ENCODE measurements at regions not wholly inside any gene's neighbourhood (a gene's known extent, or its start where the extent isn't known, plus 50 kb on each side); places are given as distances from the start of the nearest gene placed in this dataset.
A peak's percentile ranks its signal among the peaks of the same experiment; 100 is the strongest.

GRCh38 chr7:28231176-28231575, 50.6 kb upstream of the JAZF1 start:
- no peak overlapping the region for H3K4me3 ChIP-seq (ENCODE audit: insufficient read depth, low read depth, low read length)
- H3K36me3 ChIP-seq (replicated peaks; ENCODE audit: control insufficient read depth, insufficient read depth, low read length): no peaks in the 10 kb centered on the region
- no peaks in the 10 kb centered on the region for H3K27me3 ChIP-seq (ENCODE audit: control insufficient read depth, insufficient read depth, low read length)
- DNase-seq: peak; percentile 55

GRCh38 chr7:28236560-28236959, 56.0 kb upstream of the JAZF1 start:
- no peak for DNase-seq
- no peaks in the 10 kb centered on the region for H3K36me3 ChIP-seq (replicated peaks; ENCODE audit: control insufficient read depth, insufficient read depth, low read length)
- no peak overlapping the region for H3K4me3 ChIP-seq (ENCODE audit: insufficient read depth, low read depth, low read length)
- no peaks in the 10 kb centered on the region for H3K27me3 ChIP-seq (ENCODE audit: control insufficient read depth, insufficient read depth, low read length)

DNA sequence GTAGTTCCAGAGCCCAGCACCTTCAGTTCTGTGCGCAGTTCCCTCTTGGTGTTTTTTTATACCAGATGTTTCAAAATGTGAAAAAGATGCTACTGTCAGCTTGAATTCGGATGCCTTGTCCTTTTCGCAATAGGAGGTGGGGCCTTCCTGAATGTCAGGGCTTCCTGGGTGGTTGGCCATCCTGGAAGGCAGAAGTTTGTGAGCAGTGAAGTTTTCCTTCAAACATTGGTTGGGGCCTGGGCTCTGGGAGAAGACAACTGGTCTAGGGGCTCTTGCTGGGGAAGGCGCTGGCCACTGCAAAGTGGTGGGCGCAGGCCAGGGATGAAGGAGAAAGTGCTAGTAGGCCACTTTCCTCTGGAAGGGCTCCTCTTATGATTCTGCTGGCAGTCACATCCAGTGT, 56.8 kb upstream of the JAZF1 start:
- no peak for DNase-seq
- Histone ChIP-seq H3K4me3 (ENCODE audit: insufficient read depth, low read depth, low read length) (no peak overlapping the region), H3K27me3 (ENCODE audit: control insufficient read depth, insufficient read depth, low read length) (no peaks in the 10 kb centered on the region), H3K36me3 (replicated peaks; ENCODE audit: control insufficient read depth, insufficient read depth, low read length) (no peaks in the 10 kb centered on the region)

DNA sequence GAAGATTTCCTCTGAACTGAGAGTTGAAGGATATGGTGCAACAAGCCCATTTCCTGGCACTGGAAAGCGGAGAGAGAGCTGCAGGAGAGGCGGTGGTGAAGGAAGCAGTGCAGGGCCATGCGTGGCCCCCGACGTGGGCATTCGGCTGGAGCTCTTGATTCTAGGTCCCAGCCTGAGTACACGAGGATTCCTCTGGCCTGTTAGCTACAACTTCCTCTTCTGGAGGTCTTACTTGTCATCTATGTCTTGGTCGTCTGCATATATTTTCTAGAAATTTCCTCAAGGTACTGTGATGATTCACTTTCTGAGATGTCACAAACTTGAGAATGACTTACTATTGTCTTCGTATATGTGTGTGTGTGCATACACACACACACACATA, 59.2 kb upstream of the JAZF1 start:
- H3K27me3 ChIP-seq (ENCODE audit: control insufficient read depth, insufficient read depth, low read length): no peaks in the 10 kb centered on the region
- DNase-seq: no peak

GRCh38 chr7:28240481-28240880, 59.9 kb upstream of the JAZF1 start:
- no peaks in the 10 kb centered on the region for H3K27me3 ChIP-seq (ENCODE audit: control insufficient read depth, insufficient read depth, low read length)
- DNase-seq: no peak
- H3K4me3 ChIP-seq (ENCODE audit: insufficient read depth, low read depth, low read length): no peak overlapping the region
- no peaks in the 10 kb centered on the region for H3K36me3 ChIP-seq (replicated peaks; ENCODE audit: control insufficient read depth, insufficient read depth, low read length)

More for the DNA sequence above, 59.2 kb upstream of the JAZF1 start:
- Histone ChIP-seq H3K4me3 (ENCODE audit: insufficient read depth, low read depth, low read length) (no peak overlapping the region), H3K36me3 (replicated peaks; ENCODE audit: control insufficient read depth, insufficient read depth, low read length) (no peaks in the 10 kb centered on the region)

GRCh38 chr7:28243861-28244260, 63.3 kb upstream of the JAZF1 start:
- no peaks in the 10 kb centered on the region for H3K36me3 ChIP-seq (replicated peaks; ENCODE audit: control insufficient read depth, insufficient read depth, low read length)
- no peak overlapping the region for H3K4me3 ChIP-seq (ENCODE audit: insufficient read depth, low read depth, low read length)
- no peak for DNase-seq
- no peaks in the 10 kb centered on the region for H3K27me3 ChIP-seq (ENCODE audit: control insufficient read depth, insufficient read depth, low read length)

GRCh38 chr7:28245123-28245878, 64.7 kb upstream of the JAZF1 start:
- Histone ChIP-seq H3K4me3 (ENCODE audit: insufficient read depth, low read depth, low read length) (no peak overlapping the region), H3K27me3 (ENCODE audit: control insufficient read depth, insufficient read depth, low read length) (no peaks in the 10 kb centered on the region), H3K36me3 (replicated peaks; ENCODE audit: control insufficient read depth, insufficient read depth, low read length) (no peaks in the 10 kb centered on the region)
- DNase-seq: no peak

DNA sequence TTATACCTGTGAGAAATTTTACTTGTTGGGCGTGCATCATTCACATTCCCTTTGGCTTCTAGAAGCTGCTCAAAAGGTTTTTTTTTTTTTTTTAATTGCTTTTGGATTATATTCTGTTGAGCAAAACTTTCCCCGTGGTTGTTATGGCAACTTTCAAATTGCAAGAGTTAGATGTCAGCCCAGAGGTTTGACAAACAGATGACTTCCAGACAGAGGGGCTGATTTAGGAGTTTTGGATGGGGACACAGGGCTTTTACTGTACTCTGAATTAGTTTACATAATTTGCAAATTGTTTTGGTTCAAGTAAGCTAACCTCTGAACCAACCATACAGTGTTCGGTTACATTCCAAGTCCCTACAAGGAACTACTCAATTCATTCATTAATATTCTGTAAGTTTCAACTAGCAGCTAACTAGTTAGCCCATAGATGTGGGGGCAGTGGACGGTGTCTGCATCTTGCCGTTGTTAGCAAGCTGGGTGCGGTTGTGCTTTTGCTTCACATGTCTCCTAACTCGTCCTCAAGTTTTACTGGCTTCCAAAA, 66.4 kb upstream of the JAZF1 start:
- DNase-seq: no peak
- Histone ChIP-seq H3K4me3 (ENCODE audit: insufficient read depth, low read depth, low read length) (no peak overlapping the region), H3K36me3 (replicated peaks; ENCODE audit: control insufficient read depth, insufficient read depth, low read length) (no peaks in the 10 kb centered on the region)

DNA sequence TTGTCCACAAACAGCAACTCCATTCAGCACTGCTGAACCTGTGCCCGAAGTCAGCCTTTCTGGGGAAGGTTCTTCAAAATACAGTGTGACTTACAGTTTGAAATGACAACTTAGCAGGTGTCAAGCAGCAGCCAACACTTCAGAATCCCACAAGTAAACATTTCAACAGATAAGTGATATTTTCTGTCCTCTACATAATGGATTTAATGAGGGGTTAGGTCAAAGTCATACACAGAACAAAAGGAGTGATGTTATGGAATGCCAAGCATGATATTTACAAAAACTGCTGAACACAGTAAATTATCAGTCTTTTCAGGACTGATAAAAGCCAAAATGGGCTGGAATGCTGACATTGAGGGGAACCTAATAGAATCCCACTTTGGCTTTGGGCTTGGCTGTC, 77.6 kb upstream of the JAZF1 start:
- H3K4me3 ChIP-seq (ENCODE audit: insufficient read depth, low read depth, low read length): no peak overlapping the region
- no peak for DNase-seq
- H3K36me3 ChIP-seq (replicated peaks; ENCODE audit: control insufficient read depth, insufficient read depth, low read length): no peaks in the 10 kb centered on the region
- H3K27me3 ChIP-seq (ENCODE audit: control insufficient read depth, insufficient read depth, low read length): no peaks in the 10 kb centered on the region

More for the DNA sequence above, 66.4 kb upstream of the JAZF1 start:
- H3K27me3 ChIP-seq (ENCODE audit: control insufficient read depth, insufficient read depth, low read length): no peaks in the 10 kb centered on the region

DNA sequence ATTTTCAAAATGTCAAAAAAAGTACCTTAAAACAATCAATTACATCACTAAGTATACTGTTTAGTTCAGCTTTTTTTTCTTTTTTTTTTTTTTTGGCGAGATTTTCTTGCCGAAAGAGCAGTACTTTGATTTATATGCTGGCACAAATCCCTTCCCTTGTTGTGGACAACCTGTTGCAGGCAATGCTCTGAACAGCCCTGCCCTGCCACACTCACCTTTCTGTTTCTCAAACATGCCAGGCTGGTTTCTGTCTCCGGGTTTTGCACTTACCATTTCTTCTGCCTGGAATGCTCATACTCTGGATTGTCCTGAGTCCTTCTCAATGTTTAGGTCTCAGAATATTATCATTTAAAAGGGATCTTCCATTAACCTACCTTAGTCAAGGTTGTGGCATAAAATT, 80.4 kb upstream of the JAZF1 start:
- no peak for DNase-seq
- no peak overlapping the region for H3K4me3 ChIP-seq (ENCODE audit: insufficient read depth, low read depth, low read length)

GRCh38 chr7:28263622-28264271, 83.2 kb upstream of the JAZF1 start:
- Histone ChIP-seq H3K36me3 (replicated peaks; ENCODE audit: control insufficient read depth, insufficient read depth, low read length) (no peaks in the 10 kb centered on the region), H3K4me3 (ENCODE audit: insufficient read depth, low read depth, low read length) (no peak overlapping the region), H3K27me3 (ENCODE audit: control insufficient read depth, insufficient read depth, low read length) (no peaks in the 10 kb centered on the region)
- DNase-seq: no peak

More for the DNA sequence above, 80.4 kb upstream of the JAZF1 start:
- Histone ChIP-seq H3K36me3 (replicated peaks; ENCODE audit: control insufficient read depth, insufficient read depth, low read length) (no peaks in the 10 kb centered on the region), H3K27me3 (ENCODE audit: control insufficient read depth, insufficient read depth, low read length) (no peaks in the 10 kb centered on the region)

- no peaks in the 10 kb centered on the region for H3K36me3 ChIP-seq (replicated peaks; ENCODE audit: control insufficient read depth, insufficient read depth, low read length)
Observed at GRCh38 chr7:28266402-28266801, 85.8 kb upstream of the JAZF1 start.

GRCh38 chr7:28267012-28267411, 86.4 kb upstream of the JAZF1 start:
- no peak for DNase-seq
- Histone ChIP-seq H3K4me3 (ENCODE audit: insufficient read depth, low read depth, low read length) (no peak overlapping the region), H3K36me3 (replicated peaks; ENCODE audit: control insufficient read depth, insufficient read depth, low read length) (no peaks in the 10 kb centered on the region), H3K27me3 (ENCODE audit: control insufficient read depth, insufficient read depth, low read length) (no peaks in the 10 kb centered on the region)

More at GRCh38 chr7:28266402-28266801, 85.8 kb upstream of the JAZF1 start:
- no peak for DNase-seq
- no peaks in the 10 kb centered on the region for H3K27me3 ChIP-seq (ENCODE audit: control insufficient read depth, insufficient read depth, low read length)
- H3K4me3 ChIP-seq (ENCODE audit: insufficient read depth, low read depth, low read length): no peak overlapping the region

GRCh38 chr7:28269700-28270361, 89.2 kb upstream of the JAZF1 start:
- H3K36me3 ChIP-seq (replicated peaks; ENCODE audit: control insufficient read depth, insufficient read depth, low read length): no peaks in the 10 kb centered on the region
- no peak overlapping the region for H3K4me3 ChIP-seq (ENCODE audit: insufficient read depth, low read depth, low read length)
- no peak for DNase-seq
- no peaks in the 10 kb centered on the region for H3K27me3 ChIP-seq (ENCODE audit: control insufficient read depth, insufficient read depth, low read length)

DNA sequence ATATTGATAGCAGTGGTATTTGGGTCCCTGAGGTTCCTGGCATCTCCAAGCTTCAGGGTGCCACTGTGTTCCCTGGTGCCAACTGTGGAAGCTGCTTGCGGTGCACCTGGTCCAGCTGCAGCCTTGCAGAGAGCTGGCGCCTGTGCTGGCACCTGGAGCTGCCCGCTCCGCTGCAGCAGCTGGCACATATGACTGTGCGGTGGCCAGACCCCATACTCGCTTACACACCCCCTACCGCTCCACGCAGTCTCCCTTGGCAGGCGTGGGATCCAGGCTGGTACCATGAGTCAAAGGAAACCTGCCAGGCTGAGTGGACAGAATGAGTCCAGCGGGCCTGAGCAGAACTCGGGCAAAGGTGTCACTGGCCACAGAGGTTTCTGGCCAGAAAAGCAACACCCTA, 89.9 kb upstream of the JAZF1 start:
- no peaks in the 10 kb centered on the region for H3K36me3 ChIP-seq (replicated peaks; ENCODE audit: control insufficient read depth, insufficient read depth, low read length)
- H3K4me3 ChIP-seq (ENCODE audit: insufficient read depth, low read depth, low read length): no peak overlapping the region
- DNase-seq: no peak
- H3K27me3 ChIP-seq (ENCODE audit: control insufficient read depth, insufficient read depth, low read length): no peaks in the 10 kb centered on the region
